Transverse colon (tissue), 4 donors: ENCODE measurements at regions not wholly inside any gene's neighbourhood (a gene's known extent, or its start where the extent isn't known, plus 50 kb on each side); places are given as distances from the start of the nearest gene placed in this dataset.

ENCODE experiments used
- DNase-seq: peaks from one replicate; pipeline ENCODE4 v3.0.0-alpha.2; 2019
- H3K27ac ChIP-seq, 4 donors: fragments of 200-600 bp; sonication (generic); 2 replicates each; pipeline ENCODE4 v1.5.1; 2016 to 2018; ENCODE audit warnings: inconsistent platforms in 4 of 4
- H3K27me3 ChIP-seq: fragments of 200-600 bp; sonication (generic); 2 replicates; pipeline ENCODE4 v1.5.1; 2017; ENCODE audit warnings: inconsistent platforms
- H3K36me3 ChIP-seq, 4 donors: fragments of 200-600 bp; sonication (generic); 2 replicates each; pipeline ENCODE4 v1.5.1; 2017 to 2019; ENCODE audit warnings: inconsistent platforms in 4 of 4
- H3K4me1 ChIP-seq, 4 donors: fragments of 200-600 bp; sonication (generic); 2 replicates each; pipeline ENCODE4 v1.5.1; 2017 to 2020; ENCODE audit warnings: inconsistent platforms in 4 of 4
- H3K4me3 ChIP-seq, 4 donors: fragments of 200-600 bp; sonication (generic); 1 replicate in 1 of 4; 2 replicates in 3 of 4; pipeline versions ENCODE4 v1.5.1 to v1.6.1; 2017 to 2019; ENCODE audit warnings: inconsistent platforms in 4 of 4
- H3K9me3 ChIP-seq, 2 donors: fragments of 200-600 bp; sonication (generic); 2 replicates each; pipeline ENCODE4 v1.5.1; 2017 to 2019; ENCODE audit warnings: inconsistent platforms in 2 of 2
- CTCF ChIP-seq, 5 experiments: fragments of 200-600 bp in 3 of 5; fragments of 450-650 bp in 2 of 5; sonication (generic) in 3 of 5; IDR thresholded peaks; 1 replicate in 2 of 5; 2 replicates in 3 of 5; pipeline ENCODE4 v1.5.1; 2016 to 2017; ENCODE audit warnings: antibody characterized with exemption in 5 of 5, inconsistent platforms in 3 of 5, mild to moderate bottlenecking in 2 of 5, moderate library complexity in 1 of 5
- EP300 ChIP-seq: sonication (generic); formaldehyde crosslinking; IDR thresholded peaks from one replicate; pipeline ENCODE4 v1.6.1; 2017; ENCODE audit warnings: antibody characterized with exemption, low read depth
- POLR2A ChIP-seq: fragments of 450-650 bp; IDR thresholded peaks from one replicate; pipeline ENCODE4 v1.6.1; 2016; ENCODE audit warnings: antibody characterized with exemption, mild to moderate bottlenecking, moderate library complexity
- POLR2AphosphoS5 ChIP-seq, 3 donors: sonication (generic); formaldehyde crosslinking; IDR thresholded peaks; one replicate each; pipeline ENCODE4 v1.6.1; 2016; ENCODE audit warnings: antibody characterized with exemption in 3 of 3
- WGBS, 2 donors: methylation state at CpG; one replicate each; pipeline ENCODE4 v1.1.5; 2018; ENCODE audit warnings: low coverage in 1 of 2; 5-methylcytosine and 5-hydroxymethylcytosine counted together
- in situ Hi-C, 4 donors: fragments of 200-750 bp; cut with MboI; loops; one replicate each; pipeline versions ENCODE4 v1.15.0 to v1.15.1; 2017; ENCODE audit warnings: low sequenced_read_pairs in 3 of 4, low pct_ligation_motif_present in 1 of 4, low pct_unique_long_range_greater_than_20kb in 1 of 4
- intact Hi-C: fragments of 100-400 bp; cut with DNase I; formaldehyde crosslinking; loops from one replicate; pipeline ENCODE4 v1.15.1; 2023; ENCODE audit warnings: low total_unique reads

DNA sequence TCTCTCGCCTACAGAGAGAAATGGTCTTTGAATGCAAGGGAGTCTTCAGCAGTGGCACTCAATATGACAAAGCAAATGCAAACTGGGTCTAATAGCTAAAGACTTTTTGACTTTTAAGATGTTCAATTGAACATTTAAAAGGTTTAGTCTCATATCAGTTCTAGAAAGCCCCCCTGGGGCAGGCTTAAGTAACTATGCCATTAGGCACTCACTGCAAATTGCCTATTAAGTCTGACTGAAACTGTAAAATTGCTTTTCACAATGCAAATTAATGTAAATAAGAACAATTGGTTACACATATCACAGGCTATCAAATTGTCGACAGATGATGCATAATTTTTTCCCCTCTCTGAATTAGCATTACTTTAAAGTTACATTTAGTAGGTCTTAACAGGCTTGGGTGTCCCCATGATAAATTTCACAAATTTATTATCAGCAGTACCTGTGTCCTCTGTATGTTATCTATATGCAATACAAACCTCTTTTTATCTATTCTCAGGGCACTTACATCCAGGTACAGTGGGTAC, 329.1 kb downstream of the LRRIQ3 start:
- Histone ChIP-seq H3K36me3 (no peaks in the 10 kb centered on the region), H3K27me3 (no peaks in the 10 kb centered on the region), H3K27ac (no peak overlapping the region), H3K9me3 (no peaks in the 10 kb centered on the region), H3K4me3 (no peak overlapping the region), H3K4me1 (no peaks in the 10 kb centered on the region)
- TF ChIP-seq EP300 (no peak), CTCF (IDR thresholded peaks at IDR 0.05) (no peak)
- intact Hi-C loops (no loop called here), in situ Hi-C loops (no loop called here)
- WGBS, 2 donors, result 80 to 81% methylated on average over 2 of the region's 2 CpGs
- DNase-seq, result no peak

- H3K36me3 ChIP-seq, result no peaks in the 10 kb centered on the region
- intact Hi-C loops (no loop called here), in situ Hi-C loops (no loop called here)
- no peak overlapping the region for H3K4me3 ChIP-seq
- no peaks in the 10 kb centered on the region for H3K4me1 ChIP-seq
- no peak overlapping the region for H3K27ac ChIP-seq
- WGBS, 2 donors, result 82 to 100% methylated on average over 1 of the region's 1 CpG
- H3K27me3 ChIP-seq, result no peaks in the 10 kb centered on the region
- no peaks in the 10 kb centered on the region for H3K9me3 ChIP-seq
- no peak for DNase-seq
- TF ChIP-seq EP300, result no peak
- TF ChIP-seq POLR2AphosphoS5 (IDR thresholded peaks at IDR 0.05), result no peak
- no peak for TF ChIP-seq POLR2A
- no peak for TF ChIP-seq CTCF (IDR thresholded peaks at IDR 0.05)
Observed at GRCh38 chr1:73862355-73862754, 335.6 kb downstream of the LRRIQ3 start.

DNA sequence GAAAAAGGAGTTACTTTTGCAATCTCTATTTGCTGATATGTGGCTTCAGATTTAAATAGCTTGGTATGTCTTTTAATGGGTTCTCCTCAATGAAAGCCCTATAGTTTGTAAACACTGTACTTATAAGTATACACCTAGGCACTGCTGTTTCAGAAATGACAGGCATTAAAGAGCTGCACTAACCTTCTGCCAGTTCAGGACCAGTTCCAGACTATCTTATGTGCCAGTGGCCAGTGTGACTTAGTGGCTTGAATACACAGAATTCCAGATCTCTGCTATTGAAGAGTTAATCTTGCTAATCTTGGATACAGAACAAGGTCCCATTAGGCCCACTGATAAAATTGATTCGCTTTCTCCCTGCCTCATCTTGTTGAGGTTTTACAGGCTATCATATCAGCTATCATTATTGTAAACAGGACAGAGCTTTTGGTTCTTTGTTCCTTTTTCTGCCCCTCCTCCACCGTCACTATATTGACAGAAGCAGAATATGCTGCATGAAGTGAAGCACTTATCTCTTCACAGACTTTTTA, 337.5 kb downstream of the LRRIQ3 start:
- 44 to 50% methylated on average over 1 to 2 of the region's 2 CpGs for WGBS, 2 donors
- intact Hi-C loops (no loop called here), in situ Hi-C loops (no loop called here)
- Histone ChIP-seq H3K36me3 (no peaks in the 10 kb centered on the region), H3K9me3 (no peaks in the 10 kb centered on the region), H3K27ac (no peak overlapping the region), H3K4me3 (no peak overlapping the region), H3K27me3 (no peaks in the 10 kb centered on the region), H3K4me1 (no peaks in the 10 kb centered on the region)
- no peak for DNase-seq
- TF ChIP-seq POLR2AphosphoS5 (IDR thresholded peaks at IDR 0.05) (no peak), EP300 (no peak), CTCF (IDR thresholded peaks at IDR 0.05) (no peak), POLR2A (no peak)

- in situ Hi-C loops, result no loop called here
- H3K27ac ChIP-seq, result no peak overlapping the region
- no peak for DNase-seq
- TF ChIP-seq POLR2AphosphoS5 (IDR thresholded peaks at IDR 0.05), result no peak
- TF ChIP-seq CTCF (IDR thresholded peaks at IDR 0.05), result no peak
- no peak for TF ChIP-seq EP300
- TF ChIP-seq POLR2A, result no peak
- no peaks in the 10 kb centered on the region for H3K4me1 ChIP-seq
- no peaks in the 10 kb centered on the region for H3K9me3 ChIP-seq
- H3K4me3 ChIP-seq, result no peak overlapping the region
- WGBS, 2 donors, result 100% methylated on average over 1 of the region's 1 CpG; no CpG with 5 or more reads in 1 of the 2 donors
- no peaks in the 10 kb centered on the region for H3K27me3 ChIP-seq
- intact Hi-C loops, result no loop called here
- H3K36me3 ChIP-seq, result no peaks in the 10 kb centered on the region
Observed at GRCh38 chr1:73859227-73859626, 338.7 kb downstream of the LRRIQ3 start.
